ENCODE measurements at regions not wholly inside any gene's neighbourhood (a gene's known extent, or its start where the extent isn't known, plus 50 kb on each side); places are given as distances from the start of the nearest gene placed in this dataset.

DNA sequence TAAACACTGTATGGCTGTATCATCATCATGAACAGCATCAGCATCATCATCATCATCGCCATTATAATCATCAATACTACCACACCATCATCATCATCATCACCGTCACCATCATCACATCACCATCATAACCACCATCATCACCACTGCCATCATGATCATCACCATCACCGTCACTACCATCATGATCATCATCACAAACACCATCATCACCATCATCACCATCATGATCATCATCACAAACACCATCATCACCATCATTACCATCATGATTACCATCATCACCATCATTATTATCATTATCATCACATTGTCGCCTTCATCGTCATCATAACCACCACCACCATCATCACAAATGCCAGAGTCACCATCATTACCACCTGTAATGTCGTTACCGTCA lies 1196.9 kb downstream of the NLGN4X start:
- TF ChIP-seq, protein P1, sequence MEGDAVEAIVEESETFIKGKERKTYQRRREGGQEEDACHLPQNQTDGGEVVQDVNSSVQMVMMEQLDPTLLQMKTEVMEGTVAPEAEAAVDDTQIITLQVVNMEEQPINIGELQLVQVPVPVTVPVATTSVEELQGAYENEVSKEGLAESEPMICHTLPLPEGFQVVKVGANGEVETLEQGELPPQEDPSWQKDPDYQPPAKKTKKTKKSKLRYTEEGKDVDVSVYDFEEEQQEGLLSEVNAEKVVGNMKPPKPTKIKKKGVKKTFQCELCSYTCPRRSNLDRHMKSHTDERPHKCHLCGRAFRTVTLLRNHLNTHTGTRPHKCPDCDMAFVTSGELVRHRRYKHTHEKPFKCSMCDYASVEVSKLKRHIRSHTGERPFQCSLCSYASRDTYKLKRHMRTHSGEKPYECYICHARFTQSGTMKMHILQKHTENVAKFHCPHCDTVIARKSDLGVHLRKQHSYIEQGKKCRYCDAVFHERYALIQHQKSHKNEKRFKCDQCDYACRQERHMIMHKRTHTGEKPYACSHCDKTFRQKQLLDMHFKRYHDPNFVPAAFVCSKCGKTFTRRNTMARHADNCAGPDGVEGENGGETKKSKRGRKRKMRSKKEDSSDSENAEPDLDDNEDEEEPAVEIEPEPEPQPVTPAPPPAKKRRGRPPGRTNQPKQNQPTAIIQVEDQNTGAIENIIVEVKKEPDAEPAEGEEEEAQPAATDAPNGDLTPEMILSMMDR (IDR thresholded peaks at IDR 0.05), result no peak
- Mint-ChIP-seq H3K4me1 (ENCODE audit: low read depth) (no peaks in the 10 kb centered on the region), H3K36me3 (ENCODE audit: low read depth) (peaks cover 4% of the 10 kb centered on the region; the same call in 1 of the 2 replicates), H3K4me3 (no peak overlapping the region), H3K9me3 (peaks cover 11% of the 10 kb centered on the region), H3K27ac (no peak overlapping the region), H3K27me3 (ENCODE audit: insufficient read depth) (no peaks in the 10 kb centered on the region)
- no peak for DNase-seq

DNA sequence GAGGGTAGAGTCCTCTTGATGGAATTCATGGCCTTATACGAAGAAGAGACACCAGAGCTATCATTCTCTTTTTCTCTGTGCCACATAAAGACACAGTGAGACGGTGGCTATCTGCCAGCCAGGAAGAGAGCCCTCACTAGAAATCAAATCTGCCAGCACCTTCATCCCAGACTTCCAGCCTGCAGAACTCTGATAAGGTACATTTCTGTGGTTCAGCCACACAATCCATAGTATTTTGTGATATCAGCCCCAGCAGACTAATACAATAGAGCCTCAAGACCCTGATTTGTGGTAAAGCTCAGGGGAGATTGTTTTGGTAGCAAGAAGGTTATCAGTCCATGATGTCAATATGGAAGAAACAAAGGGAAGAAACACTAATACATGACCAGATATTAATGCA lies 1213.2 kb downstream of the NLGN4X start:
- TF ChIP-seq, protein P1 (IDR thresholded peaks at IDR 0.05), result no peak
- no peak for DNase-seq
- Mint-ChIP-seq H3K36me3 (ENCODE audit: low read depth) (no peaks in the 10 kb centered on the region), H3K27ac (no peak overlapping the region), H3K4me3 (no peak overlapping the region), H3K9me3 (peaks cover 14% of the 10 kb centered on the region), H3K27me3 (ENCODE audit: insufficient read depth) (no peaks in the 10 kb centered on the region), H3K4me1 (ENCODE audit: low read depth) (no peaks in the 10 kb centered on the region)

DNA sequence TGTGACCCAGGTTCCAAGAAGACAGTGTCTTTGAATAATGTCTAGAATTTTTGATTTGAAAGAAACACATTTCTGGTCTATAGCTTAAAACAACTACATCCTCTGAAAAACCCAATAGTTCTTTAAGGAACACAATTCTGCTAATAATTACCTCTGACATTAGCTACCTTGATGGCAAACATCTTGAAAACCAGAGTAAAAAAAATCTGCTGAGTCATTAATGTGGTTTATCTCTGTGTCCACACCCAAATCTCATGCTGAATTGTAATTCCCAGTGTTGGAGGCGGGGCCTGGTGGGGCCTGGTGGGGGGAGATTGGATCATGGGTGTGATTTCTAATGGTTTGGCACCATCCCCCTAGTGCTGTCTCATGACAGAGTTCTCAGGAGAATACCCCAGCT lies 1233.8 kb downstream of the NLGN4X start:
- H3K36me3 Mint-ChIP-seq (ENCODE audit: low read depth), result no peaks in the 10 kb centered on the region
- peaks cover 23% of the 10 kb centered on the region for H3K9me3 Mint-ChIP-seq
- no peaks in the 10 kb centered on the region for H3K4me1 Mint-ChIP-seq (ENCODE audit: low read depth)
- H3K27ac Mint-ChIP-seq, result no peak overlapping the region
- TF ChIP-seq, protein P1 (IDR thresholded peaks at IDR 0.05), result no peak
- DNase-seq, result no peak
- H3K27me3 Mint-ChIP-seq (ENCODE audit: insufficient read depth), result no peaks in the 10 kb centered on the region
- H3K4me3 Mint-ChIP-seq, result no peak overlapping the region

DNA sequence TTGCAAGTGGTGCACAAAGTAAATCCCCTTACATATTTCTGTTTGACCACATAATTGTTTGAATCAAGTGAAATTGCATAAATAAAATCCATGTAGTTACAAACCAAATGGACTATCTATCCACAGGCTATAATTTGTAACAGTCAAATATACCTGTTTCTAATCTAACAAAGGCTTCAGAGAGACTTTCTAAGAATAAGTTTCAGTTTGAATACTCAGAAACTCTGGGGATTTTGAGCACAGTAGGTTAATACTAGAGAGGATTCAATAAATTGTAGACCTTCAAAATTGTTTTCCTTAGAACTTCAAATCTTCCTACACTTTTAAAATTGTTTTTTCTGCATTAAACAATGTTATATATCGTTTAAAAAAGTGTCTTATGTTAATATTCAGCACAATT lies 1250.1 kb downstream of the NLGN4X start:
- Mint-ChIP-seq H3K9me3 (peaks cover 14% of the 10 kb centered on the region), H3K36me3 (ENCODE audit: low read depth) (no peaks in the 10 kb centered on the region), H3K4me1 (ENCODE audit: low read depth) (no peaks in the 10 kb centered on the region), H3K27ac (no peak overlapping the region), H3K27me3 (ENCODE audit: insufficient read depth) (no peaks in the 10 kb centered on the region), H3K4me3 (no peak overlapping the region)
- no peak for DNase-seq
- TF ChIP-seq, protein P1 (IDR thresholded peaks at IDR 0.05), result no peak

DNA sequence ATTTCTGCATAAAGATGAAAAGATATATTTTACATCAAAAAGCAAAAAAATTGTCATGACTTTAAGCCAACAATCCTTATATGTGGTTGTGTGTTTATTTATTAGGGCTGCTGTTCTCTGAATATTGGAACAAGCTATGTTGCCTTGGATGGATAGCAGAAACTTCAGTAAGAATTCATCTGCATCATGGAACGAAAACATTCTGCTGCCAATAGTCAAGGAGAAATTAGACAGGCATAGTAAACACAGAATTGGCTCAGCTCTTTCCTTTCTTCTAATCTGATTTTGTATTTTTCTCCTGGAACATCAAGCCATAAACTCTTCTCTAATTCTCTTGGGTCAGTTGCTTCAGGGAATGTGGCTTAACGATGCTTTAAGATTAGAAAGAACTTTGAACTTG lies 1257.0 kb downstream of the NLGN4X start:
- Mint-ChIP-seq H3K36me3 (ENCODE audit: low read depth) (no peaks in the 10 kb centered on the region), H3K27ac (no peak overlapping the region), H3K9me3 (peaks cover 20% of the 10 kb centered on the region), H3K27me3 (ENCODE audit: insufficient read depth) (no peaks in the 10 kb centered on the region; the same call in 1 of the 2 replicates), H3K4me1 (ENCODE audit: low read depth) (no peaks in the 10 kb centered on the region), H3K4me3 (no peak overlapping the region)
- DNase-seq, result no peak
- TF ChIP-seq, protein P1 (IDR thresholded peaks at IDR 0.05), result no peak

DNA sequence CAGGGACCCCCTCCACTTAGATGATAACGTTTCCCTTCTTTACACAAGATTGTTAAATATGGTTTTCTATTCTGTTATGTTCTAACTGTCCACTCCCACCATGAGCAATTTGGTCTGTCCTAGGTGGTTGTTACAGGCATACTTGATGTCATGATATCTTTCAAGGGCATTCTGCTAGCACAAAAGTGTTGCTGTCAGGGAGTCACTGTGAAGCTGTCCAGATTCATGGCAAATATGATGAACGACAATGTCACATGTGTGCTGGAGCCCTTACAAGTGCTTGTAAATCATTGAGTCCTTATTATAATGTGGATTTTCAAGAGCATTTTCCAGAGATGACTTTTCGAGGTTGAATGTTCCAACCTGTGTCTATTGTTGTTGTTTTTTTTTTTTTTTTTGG lies 1250.7 kb upstream of the PRKX start:
- Mint-ChIP-seq H3K4me3 (no peak overlapping the region), H3K27ac (no peak overlapping the region), H3K27me3 (ENCODE audit: insufficient read depth) (no peaks in the 10 kb centered on the region; the same call in 1 of the 2 replicates), H3K9me3 (peaks cover 9% of the 10 kb centered on the region), H3K36me3 (ENCODE audit: low read depth) (no peaks in the 10 kb centered on the region), H3K4me1 (ENCODE audit: low read depth) (no peaks in the 10 kb centered on the region)
- TF ChIP-seq, protein P1 (IDR thresholded peaks at IDR 0.05), result no peak
- no peak for DNase-seq
